H1 (cell line): ENCODE measurements at regions not wholly inside any gene's neighbourhood (a gene's known extent, or its start where the extent isn't known, plus 50 kb on each side); places are given as distances from the start of the nearest gene placed in this dataset.

Experiments
- CTCF ChIA-PET: fragments of 300-600 bp; sonication (Branson Sonifier 250); formaldehyde crosslinking; loops from one replicate; lab custom pipeline; 2021; ENCODE audit not compliant: partially characterized antibody; lab: Charles Lee
- POLR2A ChIA-PET: fragments of 300-600 bp; sonication (Branson Sonifier 250); formaldehyde crosslinking; loops from one replicate; lab custom pipeline; 2021; ENCODE audit warnings: inconsistent platforms; ENCODE audit not compliant: partially characterized antibody; lab: Charles Lee
- DNase-seq, 2 experiments: peaks; one replicate each; pipeline versions ENCODE4 v3.0.0 to v3.0.0-alpha.2; 2010 to 2022; ENCODE audit warnings: low spot score in 2 of 2, low read depth in 1 of 2, mixed read lengths in 1 of 2
- FAIRE-seq: peaks from 2 replicates; lab custom pipeline; 2011; peaks lifted over from hg19 to GRCh38; lab: Jason Lieb, UNC
- H2AFZ ChIP-seq: 2 replicates; pipeline ENCODE4 v1.8.1; 2012; ENCODE audit warnings: low read length, inconsistent platforms
- H2AK5ac ChIP-seq: 2 replicates; pipeline ENCODE4 v1.6.1; 2013; ENCODE audit warnings: low read depth, low read length
- H2BK120ac ChIP-seq: replicated peaks from 2 replicates; pipeline ENCODE3; 2013; ENCODE audit warnings: low read depth, low read length, inconsistent platforms
- H2BK12ac ChIP-seq: 2 replicates; pipeline ENCODE4 v1.6.1; 2013; ENCODE audit warnings: low read depth, low read length
- H2BK15ac ChIP-seq: 2 replicates; pipeline ENCODE4 v1.6.1; 2013; ENCODE audit warnings: low read length
- H2BK20ac ChIP-seq: 2 replicates; pipeline ENCODE4 v1.6.1; 2013; ENCODE audit warnings: low read length
- H2BK5ac ChIP-seq: 2 replicates; pipeline ENCODE4 v1.6.1; 2013; ENCODE audit warnings: low read depth, low read length
- H3K14ac ChIP-seq: 2 replicates; pipeline ENCODE4 v1.6.1; 2013; ENCODE audit warnings: inconsistent platforms; ENCODE audit not compliant: insufficient read length
- H3K18ac ChIP-seq: 2 replicates; pipeline ENCODE4 v1.6.1; 2013; ENCODE audit warnings: low read length; ENCODE audit errors: extremely low read depth
- H3K23ac ChIP-seq: 2 replicates; pipeline ENCODE4 v1.6.1; 2013; ENCODE audit warnings: inconsistent platforms; ENCODE audit not compliant: insufficient read length
- H3K23me2 ChIP-seq: 2 replicates; pipeline ENCODE4 v1.6.1; 2013; ENCODE audit warnings: low read depth, low read length
- H3K27ac ChIP-seq: 2 replicates; pipeline ENCODE4 v1.6.1; 2011; ENCODE audit warnings: low read depth, low read length, inconsistent platforms
- H3K27me3 ChIP-seq, 4 experiments: replicated peaks in 1 of 4; 1 replicate in 1 of 4; 2 replicates in 3 of 4; pipeline versions ENCODE4 v1.6.1 to v1.8.1; 2011 to 2013; ENCODE audit warnings: low read length in 3 of 4, mild to moderate bottlenecking in 3 of 4, inconsistent platforms in 2 of 4, mixed read lengths in 2 of 4, moderate library complexity in 1 of 4; ENCODE audit not compliant: control insufficient read depth in 3 of 4, insufficient read depth in 3 of 4; ENCODE audit errors: extremely low read depth in 1 of 4
- H3K36me3 ChIP-seq, 4 experiments: 2 replicates each; pipeline versions ENCODE4 v1.6.1 to v1.8.1; 2011 to 2013; ENCODE audit warnings: mild to moderate bottlenecking in 4 of 4, low read length in 3 of 4, moderate library complexity in 2 of 4, control low read depth in 1 of 4, inconsistent platforms in 1 of 4; ENCODE audit not compliant: insufficient read depth in 4 of 4, control insufficient read depth in 2 of 4
- H3K4ac ChIP-seq: replicated peaks from 2 replicates; pipeline ENCODE3; 2013; ENCODE audit warnings: low read length, low read depth, mixed read lengths, inconsistent platforms; ENCODE audit not compliant: insufficient read length
- H3K4me1 ChIP-seq, 4 experiments: replicated peaks in 1 of 4; 1 replicate in 1 of 4; 2 replicates in 3 of 4; pipeline versions ENCODE4 v1.6.1 to v1.8.1; 2011 to 2013; ENCODE audit warnings: low read length in 3 of 4, inconsistent platforms in 2 of 4, mixed read lengths in 1 of 4; ENCODE audit not compliant: insufficient read depth in 4 of 4, control insufficient read depth in 3 of 4
- H3K4me2 ChIP-seq, 2 experiments: 2 replicates each; pipeline versions ENCODE4 v1.6.1 to v1.8.1; 2011 to 2013; ENCODE audit warnings: low read depth in 2 of 2, low read length in 2 of 2, control low read depth in 1 of 2, inconsistent platforms in 1 of 2, mild to moderate bottlenecking in 1 of 2; ENCODE audit not compliant: insufficient read depth in 1 of 2
- H3K4me3 ChIP-seq, 4 experiments: fragments of 200-600, 300-600 bp in 1 of 4; sonication (generic), shearing (Covaris generic), sonication (Bioruptor Twin) in 1 of 4; 2 replicates each; pipeline versions ENCODE4 v1.5.1 to v1.8.1; 2011 to 2016; ENCODE audit warnings: low read length in 4 of 4, low read depth in 3 of 4, control low read depth in 2 of 4, inconsistent platforms in 2 of 4, mild to moderate bottlenecking in 2 of 4, mixed read lengths in 1 of 4, moderate library complexity in 1 of 4; ENCODE audit not compliant: insufficient read depth in 2 of 4; ENCODE audit errors: extremely low read depth in 1 of 4
- H3K56ac ChIP-seq: replicated peaks from 2 replicates; pipeline ENCODE3; 2013; ENCODE audit warnings: low read depth, mild to moderate bottlenecking, mixed read lengths, low read length, inconsistent platforms; ENCODE audit not compliant: insufficient read length
- H3K79me1 ChIP-seq: 2 replicates; pipeline ENCODE4 v1.6.1; 2013; ENCODE audit warnings: low read depth, low read length, control low read depth
- H3K79me2 ChIP-seq, 2 experiments: 2 replicates each; pipeline versions ENCODE4 v1.6.1 to v1.8.1; 2012 to 2013; ENCODE audit warnings: low read length in 2 of 2, mild to moderate bottlenecking in 2 of 2, inconsistent platforms in 1 of 2; ENCODE audit not compliant: insufficient read depth in 2 of 2, control insufficient read depth in 1 of 2
- H3K9ac ChIP-seq, 4 experiments: replicated peaks in 1 of 4; 1 replicate in 1 of 4; 2 replicates in 3 of 4; pipeline versions ENCODE4 v1.6.1 to v1.8.1; 2011 to 2013; ENCODE audit warnings: low read depth in 3 of 4, low read length in 3 of 4, control low read depth in 2 of 4, mild to moderate bottlenecking in 2 of 4, moderate library complexity in 2 of 4, inconsistent platforms in 1 of 4; ENCODE audit errors: extremely low read depth in 1 of 4
- H3K9me3 ChIP-seq, 2 experiments: 2 replicates each; pipeline versions ENCODE4 v1.6.1 to v1.8.1; 2012 to 2013; ENCODE audit warnings: mild to moderate bottlenecking in 2 of 2, moderate library complexity in 2 of 2, control low read depth in 1 of 2, inconsistent platforms in 1 of 2, low read depth in 1 of 2, low read length in 1 of 2, mixed read lengths in 1 of 2; ENCODE audit not compliant: insufficient read depth in 2 of 2
- H4K20me1 ChIP-seq, 2 experiments: replicated peaks in 1 of 2; 2 replicates each; pipeline versions ENCODE3 to v1.8.1; 2011 to 2013; ENCODE audit warnings: inconsistent platforms in 2 of 2, low read length in 2 of 2, mild to moderate bottlenecking in 1 of 2; ENCODE audit not compliant: insufficient read depth in 2 of 2, control insufficient read depth in 1 of 2
- H4K5ac ChIP-seq: 2 replicates; pipeline ENCODE4 v1.6.1; 2013; ENCODE audit warnings: low read length, low read depth, mixed read lengths, inconsistent platforms; ENCODE audit not compliant: insufficient read length
- H4K8ac ChIP-seq: 2 replicates; pipeline ENCODE4 v1.8.0; 2013; ENCODE audit warnings: mild to moderate bottlenecking, moderate library complexity, low read length, inconsistent platforms; ENCODE audit not compliant: insufficient read depth; ENCODE audit errors: extremely low read depth
- H4K91ac ChIP-seq: replicated peaks from 2 replicates; pipeline ENCODE3; 2013; ENCODE audit warnings: low read length, mixed read lengths, inconsistent platforms; ENCODE audit not compliant: insufficient read length
- EP300 ChIP-seq, 2 experiments: IDR thresholded peaks; 1 replicate in 1 of 2; 2 replicates in 1 of 2; pipeline ENCODE4 v1.6.1; 2011 to 2012; ENCODE audit warnings: low read depth in 2 of 2, low read length in 2 of 2, mild to moderate bottlenecking in 2 of 2, borderline replicate concordance in 1 of 2, inconsistent platforms in 1 of 2, moderate library complexity in 1 of 2
- FOSL1 ChIP-seq: IDR thresholded peaks from 2 replicates; pipeline ENCODE4 v1.6.1; 2011; ENCODE audit warnings: mild to moderate bottlenecking, low read depth, low read length, moderate library complexity; ENCODE audit not compliant: insufficient read depth
- GABPA ChIP-seq: IDR thresholded peaks from 2 replicates; pipeline ENCODE4 v1.6.1; 2011; ENCODE audit warnings: mild to moderate bottlenecking, low read length, moderate library complexity, borderline replicate concordance; ENCODE audit not compliant: insufficient read depth
- NANOG ChIP-seq: IDR thresholded peaks from 2 replicates; pipeline ENCODE4 v1.6.1; 2011; ENCODE audit warnings: low read length, low read depth, mild to moderate bottlenecking, inconsistent platforms; ENCODE audit not compliant: insufficient read depth, poor library complexity, severe bottlenecking
- NRF1 ChIP-seq: IDR thresholded peaks from 2 replicates; pipeline ENCODE4 v1.6.1; 2011; ENCODE audit warnings: mild to moderate bottlenecking, low read depth, low read length, improper control_type of control experiment
- POLR2A ChIP-seq, 2 experiments: IDR thresholded peaks; 1 replicate in 1 of 2; 2 replicates in 1 of 2; pipeline ENCODE4 v1.6.1; 2011; ENCODE audit warnings: low read depth in 2 of 2, low read length in 2 of 2, mild to moderate bottlenecking in 2 of 2; ENCODE audit errors: control extremely low read depth in 1 of 2
- RBBP5 ChIP-seq: IDR thresholded peaks from 2 replicates; pipeline ENCODE4 v1.7.1; 2012; ENCODE audit warnings: low read depth, mild to moderate bottlenecking, inconsistent platforms, low read length, moderate library complexity, borderline replicate concordance
- RNF2 ChIP-seq: fragments of 200-900, 300-1000 bp; sonication (generic); IDR thresholded peaks from 2 replicates; pipeline ENCODE4 v1.7.1; 2016; ENCODE audit warnings: borderline replicate concordance, low read depth, mild to moderate bottlenecking, antibody characterized with exemption, low read length; ENCODE audit not compliant: poor library complexity, severe bottlenecking; ENCODE audit errors: missing control alignments
- SAP30 ChIP-seq: fragments of 300-600 bp; sonication (generic); IDR thresholded peaks from 2 replicates; pipeline ENCODE4 v1.7.1; 2012; ENCODE audit warnings: low read length, moderate library complexity, mild to moderate bottlenecking, inconsistent platforms; ENCODE audit not compliant: insufficient read depth, insufficient replicate concordance
- SP1 ChIP-seq: IDR thresholded peaks from 2 replicates; pipeline ENCODE4 v1.6.1; 2011; ENCODE audit warnings: low read depth, low read length
- WGBS, 2 experiments: shearing (Covaris generic) in 1 of 2; methylation state at CpG; one replicate each; pipeline versions ENCODE4 v1.1.6 to v1.1.7; 2013 to 2015; ENCODE audit warnings: low lambda C conversion rate in 2 of 2, mixed read lengths in 2 of 2, inconsistent platforms in 1 of 2, low coverage in 1 of 2, missing lambda C conversion rate in 1 of 2; ENCODE audit not compliant: insufficient replicate concordance in 2 of 2, insufficient coverage in 1 of 2, insufficient read length in 1 of 2; ENCODE audit errors: extremely low coverage in 1 of 2, missing lambda C conversion rate in 1 of 2; 5-methylcytosine and 5-hydroxymethylcytosine counted together

- Histone ChIP-seq H2BK120ac (no peak overlapping the region), H2BK5ac (no peak overlapping the region), H4K91ac (no peak overlapping the region), H3K18ac (no peak overlapping the region), H3K56ac (no peak overlapping the region), H4K20me1 (no peaks in the 10 kb centered on the region), H2AFZ (no peak overlapping the region), H3K4me3 (no peak overlapping the region), H3K9me3 (no peaks in the 10 kb centered on the region), H2BK12ac (no peak overlapping the region), H3K23me2 (no peaks in the 10 kb centered on the region), H3K79me1 (no peaks in the 10 kb centered on the region), H2BK20ac (no peak overlapping the region), H4K5ac (no peak overlapping the region), H3K27me3 (no peaks in the 10 kb centered on the region), H2AK5ac (no peak overlapping the region), H3K9ac (no peak overlapping the region), H3K79me2 (no peaks in the 10 kb centered on the region), H4K8ac (no peak overlapping the region), H3K36me3 (no peaks in the 10 kb centered on the region), H3K4me2 (no peak overlapping the region), H3K4ac (no peak overlapping the region)
- POLR2A ChIA-PET, result no interaction called here
- WGBS, 2 experiments, result 92 to 100% methylated on average over 3 to 7 of the region's 7 CpGs
- FAIRE-seq (no peak), DNase-seq (no peak)
- TF ChIP-seq POLR2A (IDR thresholded peaks at IDR 0.05; ENCODE audit: control extremely low read depth in 1 of 2, low read depth in 2 of 2, low read length in 2 of 2) (no peak), GABPA (no peak), RNF2 (no peak), FOSL1 (no peak), SAP30 (no peak), EP300 (IDR thresholded peaks at IDR 0.05; ENCODE audit: borderline replicate concordance in 1 of 2, low read depth in 2 of 2, low read length in 2 of 2) (no peak), NRF1 (no peak), RBBP5 (no peak), NANOG (no peak), SP1 (no peak)
- TF ChIP-seq, all 59 proteins: peak for 0
- H3K27ac ChIP-seq, result no peak overlapping the region
- no peak overlapping the region for H3K23ac ChIP-seq
- CTCF ChIA-PET, result interaction anchor here (0.5 to 1.8 kb wide), 6 partner anchors 10 to 104 kb away, joined by 3 to 16 read pairs (median 4); no protein-coding TSS in a partner anchor
- H3K14ac ChIP-seq, result no peak overlapping the region
- H3K4me1 ChIP-seq, result peaks cover 4 to 6% (median 5%) of the 10 kb centered on the region in 4 experiments; a peak in 4 of 7 replicates
- H2BK15ac ChIP-seq, result no peak overlapping the region
Observed at GRCh38 chr9:16029046-16029615, 476.3 kb downstream of the CCDC171 start.
